Gastrocnemius medialis (tissue), 4 donors: ENCODE measurements at regions not wholly inside any gene's neighbourhood (a gene's known extent, or its start where the extent isn't known, plus 50 kb on each side); places are given as distances from the start of the nearest gene placed in this dataset.

Experiments
- POLR2A ChIP-seq, 2 donors: fragments of 450-650 bp; IDR thresholded peaks; one replicate each; pipeline ENCODE4 v1.6.1; 2017; ENCODE audit warnings: antibody characterized with exemption in 2 of 2, mild to moderate bottlenecking in 2 of 2, moderate library complexity in 2 of 2
- TF ChIP-seq, protein P1 (sequence below), 5 experiments: fragments of 450-650 bp in 3 of 5; fragments of 200-600 bp in 2 of 5; sonication (generic) in 2 of 5; IDR thresholded peaks in 4 of 5; conservative IDR thresholded peaks in 1 of 5; 1 replicate in 4 of 5; 2 replicates in 1 of 5; pipeline ENCODE4 v1.5.1; 2016 to 2019; ENCODE audit warnings: antibody characterized with exemption in 5 of 5, mild to moderate bottlenecking in 3 of 5, moderate library complexity in 3 of 5

DNA sequence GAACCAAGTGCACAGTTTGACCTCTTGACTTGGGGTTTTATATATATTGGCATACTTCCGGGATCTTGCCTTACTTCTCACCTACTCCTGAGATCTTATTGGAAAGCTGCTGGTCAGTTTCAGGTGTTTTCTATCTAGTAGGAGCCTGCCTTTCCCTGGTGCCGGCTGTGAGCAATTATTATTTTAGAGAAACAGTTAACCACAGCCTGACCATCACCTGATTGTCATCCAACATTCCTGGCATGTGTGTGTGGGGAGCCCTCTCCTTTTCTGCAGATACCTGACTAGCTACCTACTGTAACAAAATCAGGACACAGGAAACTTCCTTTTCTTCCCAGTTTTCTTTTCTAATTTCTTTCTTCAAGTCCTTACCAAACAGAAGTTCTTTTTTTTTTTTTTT lies 220.4 kb downstream of the ATP23 start:
- TF ChIP-seq, protein P1, sequence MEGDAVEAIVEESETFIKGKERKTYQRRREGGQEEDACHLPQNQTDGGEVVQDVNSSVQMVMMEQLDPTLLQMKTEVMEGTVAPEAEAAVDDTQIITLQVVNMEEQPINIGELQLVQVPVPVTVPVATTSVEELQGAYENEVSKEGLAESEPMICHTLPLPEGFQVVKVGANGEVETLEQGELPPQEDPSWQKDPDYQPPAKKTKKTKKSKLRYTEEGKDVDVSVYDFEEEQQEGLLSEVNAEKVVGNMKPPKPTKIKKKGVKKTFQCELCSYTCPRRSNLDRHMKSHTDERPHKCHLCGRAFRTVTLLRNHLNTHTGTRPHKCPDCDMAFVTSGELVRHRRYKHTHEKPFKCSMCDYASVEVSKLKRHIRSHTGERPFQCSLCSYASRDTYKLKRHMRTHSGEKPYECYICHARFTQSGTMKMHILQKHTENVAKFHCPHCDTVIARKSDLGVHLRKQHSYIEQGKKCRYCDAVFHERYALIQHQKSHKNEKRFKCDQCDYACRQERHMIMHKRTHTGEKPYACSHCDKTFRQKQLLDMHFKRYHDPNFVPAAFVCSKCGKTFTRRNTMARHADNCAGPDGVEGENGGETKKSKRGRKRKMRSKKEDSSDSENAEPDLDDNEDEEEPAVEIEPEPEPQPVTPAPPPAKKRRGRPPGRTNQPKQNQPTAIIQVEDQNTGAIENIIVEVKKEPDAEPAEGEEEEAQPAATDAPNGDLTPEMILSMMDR (IDR thresholded peaks at IDR 0.05 in 4 of 5, conservative IDR thresholded peaks at IDR 0.05 in 1 of 5) = no peak
- no peak for TF ChIP-seq POLR2A (IDR thresholded peaks at IDR 0.05)
